MM.1S (cell line): ENCODE measurements at regions not wholly inside any gene's neighbourhood (a gene's known extent, or its start where the extent isn't known, plus 50 kb on each side); places are given as distances from the start of the nearest gene placed in this dataset.

Source experiments
- DNase-seq: peaks from one replicate; pipeline ENCODE4 v3.0.0-alpha.2; 2015
- H2AFZ ChIP-seq: fragments of 300-600 bp; sonication (generic); 2 replicates; pipeline ENCODE4 v1.6.0; 2016; ENCODE audit warnings: antibody characterized with exemption, low read length
- H3F3A ChIP-seq: fragments of 300-600 bp; sonication (generic); 2 replicates; pipeline ENCODE4 v1.6.1; 2016; ENCODE audit warnings: mild to moderate bottlenecking, antibody characterized with exemption, low read length, moderate library complexity, mixed read lengths; ENCODE audit not compliant: insufficient read depth
- H3K27ac ChIP-seq: fragments of 300-600 bp; sonication (generic); 2 replicates; pipeline ENCODE4 v1.5.1; 2016; ENCODE audit warnings: mild to moderate bottlenecking, low read length
- H3K27me3 ChIP-seq: fragments of 300-600 bp; sonication (generic); replicated peaks from 2 replicates; pipeline ENCODE4 v1.6.0; 2016; ENCODE audit warnings: low read length; ENCODE audit not compliant: insufficient read depth
- H3K36me3 ChIP-seq: fragments of 300-600 bp; sonication (generic); replicated peaks from 2 replicates; pipeline ENCODE4 v1.6.1; 2016; ENCODE audit warnings: mild to moderate bottlenecking, low read length, mixed read lengths; ENCODE audit not compliant: insufficient read depth
- H3K4me1 ChIP-seq: fragments of 300-600 bp; sonication (generic); 2 replicates; pipeline ENCODE4 v1.6.1; 2016; ENCODE audit warnings: low read length, mixed read lengths
- H3K4me2 ChIP-seq: fragments of 300-600 bp; sonication (generic); 2 replicates; pipeline ENCODE4 v1.6.0; 2016; ENCODE audit warnings: low read depth, low read length
- H3K4me3 ChIP-seq: fragments of 300-600 bp; sonication (generic); 2 replicates; pipeline ENCODE4 v1.5.1; 2016; ENCODE audit warnings: low read length, mixed read lengths
- H3K79me2 ChIP-seq: fragments of 300-600 bp; sonication (generic); 2 replicates; pipeline ENCODE4 v1.6.1; 2016; ENCODE audit warnings: mixed run types, low read length, mixed read lengths
- H3K9ac ChIP-seq: fragments of 300-600 bp; sonication (generic); 2 replicates; pipeline ENCODE4 v1.6.1; 2016; ENCODE audit warnings: low read length, mixed read lengths
- H3K9me2 ChIP-seq: fragments of 300-600 bp; sonication (generic); replicated peaks from 2 replicates; pipeline ENCODE4 v1.6.1; 2016; ENCODE audit warnings: mild to moderate bottlenecking, low read length, mixed read lengths; ENCODE audit not compliant: insufficient read depth
- H3K9me3 ChIP-seq: fragments of 300-600 bp; sonication (generic); replicated peaks from 2 replicates; pipeline ENCODE4 v1.6.1; 2016; ENCODE audit warnings: mild to moderate bottlenecking, low read length, mixed read lengths; ENCODE audit not compliant: insufficient read depth
- H4K20me1 ChIP-seq: fragments of 300-600 bp; sonication (generic); 2 replicates; pipeline ENCODE4 v1.6.1; 2016; ENCODE audit warnings: mild to moderate bottlenecking, low read length, moderate library complexity, mixed read lengths; ENCODE audit not compliant: insufficient read depth
- EZH2 ChIP-seq: fragments of 300-600 bp; sonication (generic); optimal IDR thresholded peaks from 2 replicates; pipeline ENCODE3; 2017; ENCODE audit warnings: low read depth, mild to moderate bottlenecking, antibody characterized with exemption, low read length, mixed read lengths
- EZH2phosphoT487 ChIP-seq: fragments of 300-600 bp; sonication (generic); IDR thresholded peaks from 2 replicates; pipeline ENCODE4 v1.6.1; 2018; ENCODE audit warnings: antibody characterized with exemption, low read length
- TF ChIP-seq, protein P1 (sequence below): fragments of 300-600 bp; sonication (generic); IDR thresholded peaks from 2 replicates; pipeline ENCODE4 v1.5.1; 2016; ENCODE audit warnings: antibody characterized with exemption, low read length, mixed read lengths

DNA sequence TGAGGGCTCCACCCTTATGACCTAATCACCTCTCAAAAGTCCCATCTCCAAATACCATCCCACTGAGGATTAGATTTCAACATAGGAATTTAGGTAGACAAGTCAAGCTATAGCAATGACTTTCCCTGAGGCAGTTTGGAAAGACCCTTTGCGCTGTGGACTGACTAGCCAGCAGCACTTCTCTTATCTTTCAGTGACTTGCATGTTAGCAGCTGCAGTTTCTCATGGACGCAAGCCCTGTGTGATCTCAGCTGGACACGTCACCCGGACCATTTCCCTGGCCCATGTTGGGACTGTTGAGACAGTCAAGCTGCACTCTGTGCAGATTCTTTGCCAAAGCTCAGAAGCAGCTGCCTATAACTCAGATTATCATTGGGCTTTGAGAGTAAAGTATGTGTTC, 408.1 kb upstream of the USP24 start:
- Histone ChIP-seq H3K4me2 (no peak overlapping the region), H3K79me2 (no peaks in the 10 kb centered on the region), H3K9ac (no peak overlapping the region), H3K4me3 (no peak overlapping the region), H3K9me2 (no peaks in the 10 kb centered on the region), H3K27ac (no peak overlapping the region), H3K9me3 (no peaks in the 10 kb centered on the region), H3F3A (no peaks in the 10 kb centered on the region), H3K4me1 (no peaks in the 10 kb centered on the region), H2AFZ (no peak overlapping the region), H4K20me1 (no peaks in the 10 kb centered on the region), H3K27me3 (no peaks in the 10 kb centered on the region), H3K36me3 (no peaks in the 10 kb centered on the region)
- DNase-seq = no peak
- no peak for TF ChIP-seq EZH2phosphoT487
- TF ChIP-seq EZH2 = no peak

- Histone ChIP-seq H3K27me3 (no peaks in the 10 kb centered on the region), H3K4me1 (no peaks in the 10 kb centered on the region), H3K27ac (no peak overlapping the region), H3K9me2 (no peaks in the 10 kb centered on the region), H3K4me2 (no peak overlapping the region), H3K36me3 (no peaks in the 10 kb centered on the region), H3K9ac (no peak overlapping the region), H3K4me3 (no peak overlapping the region), H4K20me1 (no peaks in the 10 kb centered on the region), H3K79me2 (no peaks in the 10 kb centered on the region), H3K9me3 (no peaks in the 10 kb centered on the region), H3F3A (no peaks in the 10 kb centered on the region), H2AFZ (no peak overlapping the region)
- TF ChIP-seq EZH2phosphoT487 = no peak
- no peak for TF ChIP-seq EZH2
- TF ChIP-seq, protein P1, sequence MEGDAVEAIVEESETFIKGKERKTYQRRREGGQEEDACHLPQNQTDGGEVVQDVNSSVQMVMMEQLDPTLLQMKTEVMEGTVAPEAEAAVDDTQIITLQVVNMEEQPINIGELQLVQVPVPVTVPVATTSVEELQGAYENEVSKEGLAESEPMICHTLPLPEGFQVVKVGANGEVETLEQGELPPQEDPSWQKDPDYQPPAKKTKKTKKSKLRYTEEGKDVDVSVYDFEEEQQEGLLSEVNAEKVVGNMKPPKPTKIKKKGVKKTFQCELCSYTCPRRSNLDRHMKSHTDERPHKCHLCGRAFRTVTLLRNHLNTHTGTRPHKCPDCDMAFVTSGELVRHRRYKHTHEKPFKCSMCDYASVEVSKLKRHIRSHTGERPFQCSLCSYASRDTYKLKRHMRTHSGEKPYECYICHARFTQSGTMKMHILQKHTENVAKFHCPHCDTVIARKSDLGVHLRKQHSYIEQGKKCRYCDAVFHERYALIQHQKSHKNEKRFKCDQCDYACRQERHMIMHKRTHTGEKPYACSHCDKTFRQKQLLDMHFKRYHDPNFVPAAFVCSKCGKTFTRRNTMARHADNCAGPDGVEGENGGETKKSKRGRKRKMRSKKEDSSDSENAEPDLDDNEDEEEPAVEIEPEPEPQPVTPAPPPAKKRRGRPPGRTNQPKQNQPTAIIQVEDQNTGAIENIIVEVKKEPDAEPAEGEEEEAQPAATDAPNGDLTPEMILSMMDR = no peak
- no peak for DNase-seq
Measured at GRCh38 chr1:55622074-55622473, 406.9 kb upstream of the USP24 start.

GRCh38 chr1:55618199-55618598, 403.0 kb upstream of the USP24 start:
- H3K9me2 ChIP-seq = no peaks in the 10 kb centered on the region
- TF ChIP-seq EZH2 = no peak
- TF ChIP-seq, protein P1 = no peak
- TF ChIP-seq EZH2phosphoT487 = no peak
- H3K36me3 ChIP-seq = no peaks in the 10 kb centered on the region
- no peak for DNase-seq
- H3K4me3 ChIP-seq = no peak overlapping the region
- H3K4me1 ChIP-seq = no peaks in the 10 kb centered on the region
- H3K27ac ChIP-seq = no peak overlapping the region
- H3K4me2 ChIP-seq = no peak overlapping the region
- no peak overlapping the region for H2AFZ ChIP-seq
- no peaks in the 10 kb centered on the region for H3K9me3 ChIP-seq
- no peaks in the 10 kb centered on the region for H3F3A ChIP-seq
- H4K20me1 ChIP-seq = no peaks in the 10 kb centered on the region
- H3K9ac ChIP-seq = no peak overlapping the region
- H3K27me3 ChIP-seq = no peaks in the 10 kb centered on the region
- no peaks in the 10 kb centered on the region for H3K79me2 ChIP-seq

- no peak overlapping the region for H3K4me3 ChIP-seq
- TF ChIP-seq, protein P1 = no peak
- TF ChIP-seq EZH2phosphoT487 (no peak), EZH2 (no peak)
- no peaks in the 10 kb centered on the region for H3F3A ChIP-seq
- H4K20me1 ChIP-seq = no peaks in the 10 kb centered on the region
- H3K4me2 ChIP-seq = no peak overlapping the region
- no peaks in the 10 kb centered on the region for H3K36me3 ChIP-seq
- H3K79me2 ChIP-seq = no peaks in the 10 kb centered on the region
- no peaks in the 10 kb centered on the region for H3K4me1 ChIP-seq
- no peak overlapping the region for H3K9ac ChIP-seq
- H3K9me3 ChIP-seq = no peaks in the 10 kb centered on the region
- H3K27ac ChIP-seq = no peak overlapping the region
- H3K27me3 ChIP-seq = no peaks in the 10 kb centered on the region
- DNase-seq = no peak
- no peaks in the 10 kb centered on the region for H3K9me2 ChIP-seq
- no peak overlapping the region for H2AFZ ChIP-seq
Measured at GRCh38 chr1:55617288-55617982, 402.3 kb upstream of the USP24 start.
